Lower leg skin (tissue), 4 donors: ENCODE measurements at regions not wholly inside any gene's neighbourhood (a gene's known extent, or its start where the extent isn't known, plus 50 kb on each side); places are given as distances from the start of the nearest gene placed in this dataset.

ENCODE experiments used
- DNase-seq, 2 donors: peaks; one replicate each; pipeline ENCODE4 v3.0.0-alpha.2; 2019; ENCODE audit warnings: low spot score in 2 of 2
- H3K4me3 ChIP-seq: fragments of 200-600 bp; sonication (generic); 2 replicates; pipeline ENCODE4 v1.5.1; 2017; ENCODE audit warnings: mild to moderate bottlenecking, low read depth; ENCODE audit not compliant: poor library complexity, severe bottlenecking
- POLR2A ChIP-seq, 2 donors: fragments of 450-650 bp; IDR thresholded peaks; one replicate each; pipeline ENCODE4 v1.6.1; 2016 to 2017; ENCODE audit warnings: antibody characterized with exemption in 2 of 2, mild to moderate bottlenecking in 1 of 2, moderate library complexity in 1 of 2
- WGBS, 2 donors: methylation state at CpG; one replicate each; pipeline ENCODE4 v1.1.5; 2018; 5-methylcytosine and 5-hydroxymethylcytosine counted together
- intact Hi-C: fragments of 100-400 bp; cut with DNase I; formaldehyde crosslinking; loops from one replicate; pipeline ENCODE4 v1.15.0; 2023; ENCODE audit warnings: low total_unique reads
- TF ChIP-seq, protein P1 (sequence below), 3 donors: fragments of 450-650 bp; IDR thresholded peaks; one replicate each; pipeline ENCODE4 v1.5.1; 2016; ENCODE audit warnings: antibody characterized with exemption in 3 of 3, mild to moderate bottlenecking in 3 of 3, moderate library complexity in 2 of 3

DNA sequence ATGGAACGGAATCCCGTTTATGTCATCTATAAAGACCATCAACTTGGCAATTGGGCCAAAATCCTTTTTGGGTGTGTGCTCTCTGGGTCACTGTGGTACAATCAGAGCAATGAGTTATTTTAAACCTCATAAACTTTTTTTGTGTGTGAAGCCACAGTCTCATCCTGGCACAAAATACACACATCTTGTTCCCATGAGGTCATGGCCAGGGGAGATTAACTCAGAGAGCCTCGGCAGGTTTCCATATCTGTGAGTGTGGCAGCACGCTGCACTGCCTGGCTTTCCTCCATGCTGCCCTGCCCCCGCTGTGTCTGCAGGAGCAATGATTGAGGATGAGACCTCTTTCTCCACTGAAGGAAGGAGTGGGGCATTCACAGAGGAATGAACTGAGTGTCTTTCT is 54.0 kb upstream of the DLG1 start:
- no peak for DNase-seq
- no peak for TF ChIP-seq POLR2A (IDR thresholded peaks at IDR 0.05)
- TF ChIP-seq, protein P1, sequence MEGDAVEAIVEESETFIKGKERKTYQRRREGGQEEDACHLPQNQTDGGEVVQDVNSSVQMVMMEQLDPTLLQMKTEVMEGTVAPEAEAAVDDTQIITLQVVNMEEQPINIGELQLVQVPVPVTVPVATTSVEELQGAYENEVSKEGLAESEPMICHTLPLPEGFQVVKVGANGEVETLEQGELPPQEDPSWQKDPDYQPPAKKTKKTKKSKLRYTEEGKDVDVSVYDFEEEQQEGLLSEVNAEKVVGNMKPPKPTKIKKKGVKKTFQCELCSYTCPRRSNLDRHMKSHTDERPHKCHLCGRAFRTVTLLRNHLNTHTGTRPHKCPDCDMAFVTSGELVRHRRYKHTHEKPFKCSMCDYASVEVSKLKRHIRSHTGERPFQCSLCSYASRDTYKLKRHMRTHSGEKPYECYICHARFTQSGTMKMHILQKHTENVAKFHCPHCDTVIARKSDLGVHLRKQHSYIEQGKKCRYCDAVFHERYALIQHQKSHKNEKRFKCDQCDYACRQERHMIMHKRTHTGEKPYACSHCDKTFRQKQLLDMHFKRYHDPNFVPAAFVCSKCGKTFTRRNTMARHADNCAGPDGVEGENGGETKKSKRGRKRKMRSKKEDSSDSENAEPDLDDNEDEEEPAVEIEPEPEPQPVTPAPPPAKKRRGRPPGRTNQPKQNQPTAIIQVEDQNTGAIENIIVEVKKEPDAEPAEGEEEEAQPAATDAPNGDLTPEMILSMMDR (IDR thresholded peaks at IDR 0.05), result no peak
- H3K4me3 ChIP-seq, result no peak overlapping the region
- WGBS, 2 donors, result 42 to 46% methylated on average over 5 of the region's 5 CpGs
- intact Hi-C loops, result no loop called here

- TF ChIP-seq POLR2A (IDR thresholded peaks at IDR 0.05), result no peak
- TF ChIP-seq, protein P1 (IDR thresholded peaks at IDR 0.05), result no peak
- no peak overlapping the region for H3K4me3 ChIP-seq
- intact Hi-C loops, result no loop called here
- 88 to 89% methylated on average over 13 of the region's 13 CpGs for WGBS, 2 donors
- DNase-seq, result no peak
These were observed 52.0 kb upstream of the DLG1 start for GRCh38 chr3:197350446-197350845.

GRCh38 chr3:197349368-197349767 is 51.0 kb upstream of the DLG1 start:
- intact Hi-C loops, result no loop called here
- no peak for TF ChIP-seq POLR2A (IDR thresholded peaks at IDR 0.05)
- TF ChIP-seq, protein P1 (IDR thresholded peaks at IDR 0.05), result no peak
- H3K4me3 ChIP-seq, result no peak overlapping the region
- no peak for DNase-seq
- WGBS, 2 donors, result 89 to 90% methylated on average over 8 of the region's 8 CpGs
